GM12874 (cell line): ENCODE measurements at regions not wholly inside any gene's neighbourhood (a gene's known extent, or its start where the extent isn't known, plus 50 kb on each side); places are given as distances from the start of the nearest gene placed in this dataset.

Experiments used
- CTCF ChIP-seq: IDR thresholded peaks from 2 replicates; pipeline ENCODE4 v1.5.1; 2011; ENCODE audit warnings: low read depth, mild to moderate bottlenecking, control low read depth, low read length, moderate library complexity; ENCODE audit not compliant: insufficient read depth

DNA sequence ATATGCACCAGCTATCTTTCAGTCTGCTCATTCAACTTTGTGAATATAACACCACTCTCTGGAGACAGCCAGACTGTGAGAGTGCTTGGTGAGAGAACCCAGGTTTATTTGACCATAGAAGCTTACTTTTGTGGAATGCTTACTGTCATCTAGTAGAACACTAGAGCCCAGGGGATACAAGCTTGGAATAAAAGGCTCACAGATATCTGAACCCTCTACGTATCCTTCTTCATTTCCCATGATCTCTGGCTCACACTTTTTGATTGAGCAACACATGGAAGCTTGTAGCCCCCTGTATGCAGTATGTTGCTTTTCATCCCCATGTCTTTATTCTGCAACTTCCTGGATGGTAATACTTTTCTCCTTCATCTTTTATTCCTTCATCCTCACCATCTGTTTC is 835.3 kb upstream of the CITED2 start:
- no peak for TF ChIP-seq CTCF

DNA sequence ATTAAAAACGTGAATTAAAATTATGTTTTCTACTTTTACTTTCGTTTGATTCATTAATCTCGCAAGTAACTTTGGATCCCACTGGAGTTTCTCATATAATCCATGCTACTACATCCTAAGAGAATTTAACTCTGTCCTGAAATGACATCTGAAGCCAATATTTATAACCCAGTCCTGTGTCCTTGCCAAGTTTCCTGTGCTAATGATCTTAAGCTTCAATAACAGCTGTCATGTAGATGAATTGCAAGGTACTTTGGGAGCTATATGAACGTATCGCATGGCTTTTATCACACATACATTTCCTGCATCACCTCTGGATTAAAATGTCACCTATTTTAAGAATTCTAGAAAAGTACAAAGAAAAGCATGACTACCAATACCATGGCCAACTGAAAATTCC is 833.8 kb upstream of the CITED2 start:
- no peak for TF ChIP-seq CTCF

- TF ChIP-seq CTCF = no peak
Measured at GRCh38 chr6:140205795-140206593, 831.5 kb upstream of the CITED2 start.

DNA sequence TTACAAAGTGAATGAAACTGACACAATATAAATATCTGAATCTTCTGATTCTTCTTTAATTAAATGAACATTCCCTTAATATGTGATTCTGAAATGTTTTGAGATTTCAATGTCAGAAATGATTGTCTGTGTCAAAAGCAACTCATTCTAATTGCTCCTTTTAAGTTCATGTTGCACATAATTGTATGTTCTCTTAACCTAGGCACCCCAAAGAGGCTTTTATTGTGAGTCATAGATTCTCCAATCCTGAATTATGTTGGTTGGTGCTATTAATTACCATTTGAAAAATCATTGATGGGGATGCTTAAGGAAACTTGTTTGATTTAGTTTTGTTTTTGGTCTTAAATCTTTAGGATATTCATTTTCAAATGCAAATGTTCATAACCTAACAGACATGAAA is 829.7 kb upstream of the CITED2 start:
- no peak for TF ChIP-seq CTCF

GRCh38 chr6:140203661-140204147 is 829.3 kb upstream of the CITED2 start:
- no peak for TF ChIP-seq CTCF

- TF ChIP-seq CTCF = no peak
Measured at GRCh38 chr6:140202964-140203515, 828.6 kb upstream of the CITED2 start.

DNA sequence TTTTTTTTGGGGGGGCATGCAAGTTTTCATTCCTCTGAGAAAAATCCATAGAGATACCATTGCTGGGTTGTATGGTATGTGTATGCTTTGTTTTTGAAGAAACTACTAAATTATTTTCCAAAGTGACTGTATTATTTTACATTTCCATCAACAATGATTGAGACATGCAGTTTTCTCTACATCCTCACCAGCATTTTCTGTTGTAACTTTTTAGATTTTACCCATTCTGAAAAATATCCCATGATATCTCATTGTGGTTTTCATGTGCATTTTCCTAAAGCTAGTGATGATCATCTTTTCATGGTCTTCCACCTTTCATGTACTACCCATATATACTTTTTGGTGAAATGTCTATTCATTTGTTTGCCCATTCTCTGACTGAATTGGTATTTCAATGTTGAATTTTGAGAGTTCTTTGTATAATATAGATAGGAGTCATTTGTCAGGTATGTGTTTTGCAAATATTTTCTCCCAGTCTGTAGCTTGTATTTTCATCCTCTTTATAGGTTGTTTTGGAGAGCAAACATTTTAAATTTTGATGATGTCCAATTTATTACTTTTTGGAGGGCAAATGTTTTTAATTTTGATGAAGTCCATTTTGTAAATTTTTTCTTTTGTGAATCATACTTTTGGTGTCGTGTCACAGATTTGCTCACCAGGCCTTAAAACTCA is 827.5 kb upstream of the CITED2 start:
- TF ChIP-seq CTCF = no peak
